Lower leg skin (tissue), 4 donors: ENCODE measurements at regions not wholly inside any gene's neighbourhood (a gene's known extent, or its start where the extent isn't known, plus 50 kb on each side); places are given as distances from the start of the nearest gene placed in this dataset.

Experiments used
- DNase-seq, 2 donors: peaks; one replicate each; pipeline ENCODE4 v3.0.0-alpha.2; 2019; ENCODE audit warnings: low spot score in 2 of 2
- H3K4me3 ChIP-seq: fragments of 200-600 bp; sonication (generic); 2 replicates; pipeline ENCODE4 v1.5.1; 2017; ENCODE audit warnings: mild to moderate bottlenecking, low read depth; ENCODE audit not compliant: poor library complexity, severe bottlenecking
- POLR2A ChIP-seq, 2 donors: fragments of 450-650 bp; IDR thresholded peaks; one replicate each; pipeline ENCODE4 v1.6.1; 2016 to 2017; ENCODE audit warnings: antibody characterized with exemption in 2 of 2, mild to moderate bottlenecking in 1 of 2, moderate library complexity in 1 of 2
- WGBS, 2 donors: methylation state at CpG; one replicate each; pipeline ENCODE4 v1.1.5; 2018; 5-methylcytosine and 5-hydroxymethylcytosine counted together
- intact Hi-C: fragments of 100-400 bp; cut with DNase I; formaldehyde crosslinking; loops from one replicate; pipeline ENCODE4 v1.15.0; 2023; ENCODE audit warnings: low total_unique reads
- TF ChIP-seq, protein P1 (sequence below), 3 donors: fragments of 450-650 bp; IDR thresholded peaks; one replicate each; pipeline ENCODE4 v1.5.1; 2016; ENCODE audit warnings: antibody characterized with exemption in 3 of 3, mild to moderate bottlenecking in 3 of 3, moderate library complexity in 2 of 3

DNA sequence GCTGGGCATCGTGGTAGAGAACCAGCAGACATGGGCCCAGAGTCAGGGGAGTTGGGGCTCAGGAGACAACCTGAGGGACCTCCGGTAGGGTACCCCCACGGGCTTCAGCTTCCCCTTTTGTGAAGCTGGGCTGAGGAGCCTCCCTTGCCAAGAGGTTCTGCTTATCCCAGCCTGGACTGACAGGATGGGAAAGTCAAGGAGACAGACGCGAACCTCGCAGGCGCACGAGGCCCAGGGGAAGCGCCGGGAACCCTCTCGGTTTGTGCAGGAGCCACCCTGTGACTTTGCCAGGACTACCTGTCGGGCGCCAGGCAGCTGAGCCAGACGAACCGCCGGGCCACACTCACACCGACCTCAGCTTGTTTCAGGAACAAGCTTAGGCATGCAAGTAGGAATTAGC is 566.1 kb downstream of the BRD1 start:
- peak in 1 of 2 donors; percentile 66 for DNase-seq
- 49 to 79% methylated on average over 17 of the region's 17 CpGs for WGBS, 2 donors
- TF ChIP-seq, protein P1, sequence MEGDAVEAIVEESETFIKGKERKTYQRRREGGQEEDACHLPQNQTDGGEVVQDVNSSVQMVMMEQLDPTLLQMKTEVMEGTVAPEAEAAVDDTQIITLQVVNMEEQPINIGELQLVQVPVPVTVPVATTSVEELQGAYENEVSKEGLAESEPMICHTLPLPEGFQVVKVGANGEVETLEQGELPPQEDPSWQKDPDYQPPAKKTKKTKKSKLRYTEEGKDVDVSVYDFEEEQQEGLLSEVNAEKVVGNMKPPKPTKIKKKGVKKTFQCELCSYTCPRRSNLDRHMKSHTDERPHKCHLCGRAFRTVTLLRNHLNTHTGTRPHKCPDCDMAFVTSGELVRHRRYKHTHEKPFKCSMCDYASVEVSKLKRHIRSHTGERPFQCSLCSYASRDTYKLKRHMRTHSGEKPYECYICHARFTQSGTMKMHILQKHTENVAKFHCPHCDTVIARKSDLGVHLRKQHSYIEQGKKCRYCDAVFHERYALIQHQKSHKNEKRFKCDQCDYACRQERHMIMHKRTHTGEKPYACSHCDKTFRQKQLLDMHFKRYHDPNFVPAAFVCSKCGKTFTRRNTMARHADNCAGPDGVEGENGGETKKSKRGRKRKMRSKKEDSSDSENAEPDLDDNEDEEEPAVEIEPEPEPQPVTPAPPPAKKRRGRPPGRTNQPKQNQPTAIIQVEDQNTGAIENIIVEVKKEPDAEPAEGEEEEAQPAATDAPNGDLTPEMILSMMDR (IDR thresholded peaks at IDR 0.05) = no peak
- H3K4me3 ChIP-seq = no peak overlapping the region
- intact Hi-C loops = no loop called here

DNA sequence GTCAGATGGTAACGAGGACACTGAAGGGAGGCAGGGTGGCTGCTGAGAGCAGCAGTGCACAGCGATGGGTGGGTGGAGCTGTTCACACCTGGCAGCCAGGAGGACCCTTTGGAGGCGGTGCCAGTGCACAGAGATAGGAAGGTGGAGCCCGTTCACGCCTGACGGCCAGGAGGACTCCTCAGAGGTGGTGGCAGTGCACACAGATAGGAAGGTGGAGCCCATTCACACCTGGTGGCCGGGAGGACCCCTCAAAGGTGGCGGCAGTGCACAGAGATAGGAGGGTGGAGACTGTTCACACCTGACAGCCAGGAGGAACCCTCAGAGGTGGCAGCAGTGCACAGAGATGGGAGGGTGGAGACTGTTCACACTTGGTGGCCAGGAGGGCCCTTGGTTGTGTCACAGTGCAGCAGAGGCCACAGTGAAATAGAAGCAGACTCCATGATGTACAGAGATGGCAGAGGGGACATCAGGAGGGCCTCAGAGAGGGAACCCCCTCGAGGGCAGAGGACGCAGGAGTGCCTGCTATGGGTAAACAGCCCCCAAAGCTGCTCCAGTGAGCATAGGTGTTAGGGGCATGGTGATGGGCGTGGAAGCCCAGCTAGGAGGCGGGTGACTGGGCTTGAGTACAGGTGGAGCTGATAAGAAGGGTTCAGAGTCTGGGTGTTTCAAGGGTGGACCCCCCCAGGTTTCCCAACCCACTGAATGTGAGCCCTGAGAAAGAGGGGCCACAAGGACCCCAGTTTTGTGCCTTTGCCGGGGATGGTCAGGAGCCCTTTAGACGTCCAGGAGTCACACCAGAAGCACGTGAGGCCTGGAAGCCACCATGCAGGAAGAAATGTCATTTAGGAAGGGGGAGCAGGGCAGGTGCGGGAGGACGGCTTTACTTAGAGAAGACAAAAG is 566.7 kb downstream of the BRD1 start:
- no peak overlapping the region for H3K4me3 ChIP-seq
- peak in 1 of 2 donors; percentile 77 for DNase-seq
- TF ChIP-seq, protein P1 (IDR thresholded peaks at IDR 0.05) = no peak
- TF ChIP-seq POLR2A (IDR thresholded peaks at IDR 0.05) = no peak
- WGBS, 2 donors = 77 to 78% methylated on average over 17 of the region's 17 CpGs
- intact Hi-C loops = no loop called here

DNA sequence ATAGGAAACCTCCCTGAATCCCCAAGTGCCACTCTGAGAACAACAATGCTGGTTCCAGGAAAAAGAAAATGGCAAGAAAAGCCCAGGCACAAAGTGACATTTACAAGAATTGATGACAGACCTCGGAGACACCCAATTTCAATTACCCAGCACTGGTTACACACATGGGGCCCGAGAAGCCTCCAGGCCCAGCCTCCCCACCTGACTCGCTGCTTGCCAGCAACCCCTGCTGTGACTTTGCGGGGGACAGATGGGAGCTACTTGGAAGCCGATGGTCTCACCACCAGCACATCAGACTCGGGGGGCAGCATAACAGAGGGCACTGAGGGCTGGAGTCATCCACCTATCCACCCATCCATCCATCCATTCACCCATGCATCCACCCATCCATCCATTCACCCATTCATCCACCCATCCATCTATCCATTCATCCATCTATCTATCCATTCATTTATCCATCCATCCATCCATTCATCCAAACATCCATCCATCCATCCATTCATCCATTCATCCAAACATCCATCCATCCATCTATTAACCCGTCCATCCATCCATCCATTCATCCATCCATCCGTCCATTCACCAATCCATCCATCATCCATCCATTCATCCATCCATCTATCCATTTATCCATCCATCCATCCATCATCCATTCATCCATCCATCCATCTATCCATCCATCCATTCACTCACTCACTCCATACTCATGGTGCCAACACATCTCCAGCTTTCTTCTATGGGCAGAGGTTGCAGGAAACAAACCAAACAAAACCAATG is 567.6 kb downstream of the BRD1 start:
- TF ChIP-seq, protein P1 (IDR thresholded peaks at IDR 0.05) = no peak
- TF ChIP-seq POLR2A (IDR thresholded peaks at IDR 0.05) = no peak
- peak in 1 of 2 donors; percentile 42 for DNase-seq
- H3K4me3 ChIP-seq = no peak overlapping the region
- WGBS, 2 donors = 80 to 82% methylated on average over 8 of the region's 8 CpGs
- intact Hi-C loops = no loop called here

- WGBS, 2 donors = 76 to 84% methylated on average over 31 of the region's 31 CpGs
- no peak overlapping the region for H3K4me3 ChIP-seq
- intact Hi-C loops = no loop called here
- no peak for TF ChIP-seq POLR2A (IDR thresholded peaks at IDR 0.05)
- TF ChIP-seq, protein P1 (IDR thresholded peaks at IDR 0.05) = no peak
- DNase-seq = peak in 1 of 2 donors; percentile 77
Observed at GRCh38 chr22:49258107-49259010, 569.3 kb downstream of the BRD1 start.

DNA sequence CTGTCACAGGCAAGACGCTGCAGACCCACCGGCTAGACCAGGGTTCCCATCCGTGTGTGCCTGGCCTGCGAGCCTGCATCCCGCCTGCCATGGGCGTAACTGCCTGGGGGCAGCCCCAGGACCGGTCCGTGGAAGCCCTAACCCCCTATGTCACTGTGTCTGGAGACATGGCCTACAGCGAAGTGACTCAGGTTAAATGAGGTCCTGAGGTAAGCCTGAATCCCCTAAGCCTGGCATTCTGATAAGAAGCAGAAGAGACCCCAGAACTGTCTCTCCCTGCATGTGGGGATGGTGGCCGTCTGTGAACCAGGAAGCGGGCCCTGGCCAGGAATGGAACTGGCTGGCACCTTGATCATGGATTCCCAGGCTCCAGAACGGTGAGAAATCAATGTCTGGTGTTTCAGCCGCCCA is 570.1 kb downstream of the BRD1 start:
- DNase-seq = peak in 1 of 2 donors; percentile 63
- 80 to 85% methylated on average over 13 of the region's 13 CpGs for WGBS, 2 donors
- TF ChIP-seq, protein P1 (IDR thresholded peaks at IDR 0.05) = no peak
- no peak for TF ChIP-seq POLR2A (IDR thresholded peaks at IDR 0.05)
- H3K4me3 ChIP-seq = no peak overlapping the region
- intact Hi-C loops = no loop called here
